HL-60 (cell line): ENCODE measurements at regions not wholly inside any gene's neighbourhood (a gene's known extent, or its start where the extent isn't known, plus 50 kb on each side); places are given as distances from the start of the nearest gene placed in this dataset.
A peak's percentile ranks its signal among the peaks of the same experiment; 100 is the strongest.

ENCODE experiments used
- DNase-seq, 2 experiments: peaks; one replicate each; pipeline ENCODE4 v3.0.0-alpha.2; 2010 to 2020; ENCODE audit warnings: low read depth in 1 of 2, low spot score in 1 of 2
- H3K27ac ChIP-seq: fragments of 250-450 bp; sonication (Bioruptor Pico); replicated peaks from 2 replicates; pipeline ENCODE4 v1.5.1; 2020; ENCODE audit warnings: mild to moderate bottlenecking, moderate library complexity
- H3K27me3 ChIP-seq: fragments of 250-450 bp; sonication (Bioruptor Pico); 2 replicates; pipeline ENCODE4 v1.5.1; 2021; ENCODE audit warnings: mild to moderate bottlenecking, moderate library complexity; ENCODE audit not compliant: insufficient read depth, poor library complexity, severe bottlenecking
- H3K4me3 ChIP-seq: replicated peaks from 2 replicates; pipeline ENCODE4 v1.5.1; 2011; ENCODE audit warnings: mild to moderate bottlenecking, control low read depth, low read length; ENCODE audit not compliant: insufficient read depth
- CTCF ChIP-seq: IDR thresholded peaks from one replicate; pipeline ENCODE4 v1.5.1; 2011; ENCODE audit warnings: low read length, control low read depth, inconsistent platforms; ENCODE audit not compliant: insufficient read depth
- GABPA ChIP-seq: IDR thresholded peaks from 2 replicates; pipeline ENCODE4 v1.6.1; 2012; ENCODE audit warnings: low read depth
- POLR2AphosphoS5 ChIP-seq: IDR thresholded peaks from 2 replicates; pipeline ENCODE4 v1.6.1; 2012; ENCODE audit warnings: low read depth
- REST ChIP-seq: IDR thresholded peaks from 2 replicates; pipeline ENCODE4 v1.6.1; 2012; ENCODE audit warnings: low read depth; ENCODE audit not compliant: insufficient replicate concordance
- SPI1 ChIP-seq: IDR thresholded peaks from 2 replicates; pipeline ENCODE4 v1.6.1; 2012; ENCODE audit warnings: low read depth, mild to moderate bottlenecking, borderline replicate concordance

GRCh38 chr16:54447576-54448440 is 161.2 kb upstream of the IRX3 start:
- no peak overlapping the region for H3K4me3 ChIP-seq
- H3K27me3 ChIP-seq: peaks cover 5% of the 10 kb centered on the region
- TF ChIP-seq REST (no peak), SPI1 (no peak), POLR2AphosphoS5 (no peak), GABPA (no peak), CTCF (no peak)
- H3K27ac ChIP-seq: no peak overlapping the region
- peak in 1 of 2 experiments; percentile 35 for DNase-seq

- TF ChIP-seq POLR2AphosphoS5: no peak
- no peak for TF ChIP-seq REST
- TF ChIP-seq GABPA: no peak
- TF ChIP-seq SPI1: no peak
- no peak for TF ChIP-seq CTCF
- Histone ChIP-seq H3K27me3 (peaks cover 5% of the 10 kb centered on the region), H3K4me3 (no peak overlapping the region), H3K27ac (no peak overlapping the region)
- peak in 1 of 2 experiments; percentile 16 for DNase-seq
Measured at GRCh38 chr16:54446639-54447038, 160.1 kb upstream of the IRX3 start.

GRCh38 chr16:54444851-54445458 is 158.4 kb upstream of the IRX3 start:
- Histone ChIP-seq H3K4me3 (no peak overlapping the region), H3K27ac (no peak overlapping the region), H3K27me3 (peaks cover 5% of the 10 kb centered on the region)
- no peak for DNase-seq
- no peak for TF ChIP-seq GABPA
- TF ChIP-seq CTCF: no peak
- TF ChIP-seq SPI1: no peak
- no peak for TF ChIP-seq POLR2AphosphoS5
- no peak for TF ChIP-seq REST
